ENCODE measurements at regions not wholly inside any gene's neighbourhood (a gene's known extent, or its start where the extent isn't known, plus 50 kb on each side); places are given as distances from the start of the nearest gene placed in this dataset.

DNA sequence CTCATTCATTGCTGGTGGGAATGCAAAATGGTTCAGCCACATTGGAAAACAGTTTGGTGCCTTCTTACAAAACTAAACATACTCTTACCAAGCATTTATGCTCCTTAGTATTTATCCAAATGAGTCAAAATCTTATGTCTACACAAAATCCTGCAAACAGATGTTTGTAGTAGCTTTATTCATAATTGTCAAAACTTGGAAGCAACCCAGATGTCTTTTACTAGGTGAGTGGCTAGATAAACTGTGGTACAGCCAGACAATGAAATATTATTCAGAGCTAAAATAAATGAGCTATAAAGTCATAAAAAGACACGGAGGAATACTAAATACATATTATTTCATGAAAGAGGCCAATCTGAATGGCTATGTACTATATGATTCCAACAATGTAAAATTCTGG is 709.5 kb downstream of the NSUN3 start:
- TF ChIP-seq, protein P1, sequence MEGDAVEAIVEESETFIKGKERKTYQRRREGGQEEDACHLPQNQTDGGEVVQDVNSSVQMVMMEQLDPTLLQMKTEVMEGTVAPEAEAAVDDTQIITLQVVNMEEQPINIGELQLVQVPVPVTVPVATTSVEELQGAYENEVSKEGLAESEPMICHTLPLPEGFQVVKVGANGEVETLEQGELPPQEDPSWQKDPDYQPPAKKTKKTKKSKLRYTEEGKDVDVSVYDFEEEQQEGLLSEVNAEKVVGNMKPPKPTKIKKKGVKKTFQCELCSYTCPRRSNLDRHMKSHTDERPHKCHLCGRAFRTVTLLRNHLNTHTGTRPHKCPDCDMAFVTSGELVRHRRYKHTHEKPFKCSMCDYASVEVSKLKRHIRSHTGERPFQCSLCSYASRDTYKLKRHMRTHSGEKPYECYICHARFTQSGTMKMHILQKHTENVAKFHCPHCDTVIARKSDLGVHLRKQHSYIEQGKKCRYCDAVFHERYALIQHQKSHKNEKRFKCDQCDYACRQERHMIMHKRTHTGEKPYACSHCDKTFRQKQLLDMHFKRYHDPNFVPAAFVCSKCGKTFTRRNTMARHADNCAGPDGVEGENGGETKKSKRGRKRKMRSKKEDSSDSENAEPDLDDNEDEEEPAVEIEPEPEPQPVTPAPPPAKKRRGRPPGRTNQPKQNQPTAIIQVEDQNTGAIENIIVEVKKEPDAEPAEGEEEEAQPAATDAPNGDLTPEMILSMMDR (conservative IDR thresholded peaks at IDR 0.05 in 1 of 2, IDR thresholded peaks at IDR 0.05 in 1 of 2; ENCODE audit: extremely low read depth in 1 of 2, insufficient read depth in 1 of 2, low read depth in 1 of 2, low read length in 2 of 2), result no peak
- TF ChIP-seq EZH2 (IDR thresholded peaks at IDR 0.05; ENCODE audit: borderline replicate concordance, low read length), result no peak

Data from mammary epithelial cell (primary cell).